K562 (cell line): ENCODE measurements at regions not wholly inside any gene's neighbourhood (a gene's known extent, or its start where the extent isn't known, plus 50 kb on each side); places are given as distances from the start of the nearest gene placed in this dataset.

Experiments
- ATAC-seq: fragments of 200-7000 bp; cut with Tn5 transposase; 3 replicates; pipeline ENCODE4 v1.9.1; 2020; ENCODE audit warnings: moderate library complexity
- BruUV-seq: library from RNA; stranded (reverse); fragments of 400-500 nt; replicated peaks from 2 replicates; lab custom pipeline; 2021; lab: Mats Ljungman, UMichigan
- CTCF ChIA-PET: fragments of 300-600 bp; formaldehyde crosslinking; extraction: SDS; loops from one replicate; lab custom pipeline; 2021; ENCODE audit warnings: low intra/inter-chr PET ratio; lab: Yijun Ruan, JAX
- POLR2A ChIA-PET: fragments of 300-600, 350-650 bp; sonication (Branson Sonifier 250); formaldehyde crosslinking; extraction: SDS; loops from one replicate; lab custom pipeline; 2021; ENCODE audit warnings: antibody characterized with exemption, inconsistent platforms; lab: Yijun Ruan, JAX
- DNase-seq, 4 experiments: peaks; one replicate each; pipeline versions ENCODE4 v3.0.0 to v3.0.0-alpha.2; 2011 to 2018; ENCODE audit warnings: low spot score in 3 of 4, mixed read lengths in 3 of 4; ENCODE audit errors: extremely low read depth in 1 of 4
- FAIRE-seq: peaks from 2 replicates; lab custom pipeline; 2011; peaks lifted over from hg19 to GRCh38; lab: Jason Lieb, UNC
- H2AFZ ChIP-seq: 2 replicates; pipeline ENCODE4 v1.6.0; 2011; ENCODE audit warnings: low read depth, low read length, control low read depth, inconsistent platforms
- H3K27ac ChIP-seq: fragments of 200-600 bp; 3 replicates; pipeline ENCODE4 v1.8.0; 2011; ENCODE audit warnings: low read depth, mild to moderate bottlenecking, control low read depth, inconsistent platforms, low read length, moderate library complexity, mixed read lengths; ENCODE audit errors: extremely low read depth
- H3K27me3 ChIP-seq, 2 experiments: fragments of 300-600 bp in 1 of 2; 2 replicates in 1 of 2; 3 replicates in 1 of 2; pipeline versions ENCODE4 v1.6.0 to v1.8.0; 2011; ENCODE audit warnings: inconsistent platforms in 2 of 2, low read length in 2 of 2, mild to moderate bottlenecking in 1 of 2, mixed read lengths in 1 of 2, moderate library complexity in 1 of 2; ENCODE audit not compliant: control insufficient read depth in 2 of 2, insufficient read depth in 2 of 2
- H3K36me3 ChIP-seq: fragments of 300-600 bp; 3 replicates; pipeline ENCODE4 v1.8.0; 2011; ENCODE audit warnings: mild to moderate bottlenecking, low read length, inconsistent platforms; ENCODE audit not compliant: control insufficient read depth, insufficient read depth
- H3K4me1 ChIP-seq, 2 experiments: fragments of 200-600 bp in 1 of 2; replicated peaks in 1 of 2; 2 replicates in 1 of 2; 3 replicates in 1 of 2; pipeline versions ENCODE4 v1.5.1 to v1.8.0; 2011; ENCODE audit warnings: inconsistent platforms in 2 of 2, low read length in 2 of 2, mild to moderate bottlenecking in 1 of 2, mixed read lengths in 1 of 2, moderate library complexity in 1 of 2; ENCODE audit not compliant: control insufficient read depth in 2 of 2, insufficient read depth in 2 of 2
- H3K4me2 ChIP-seq: 2 replicates; pipeline ENCODE4 v1.6.1; 2011; ENCODE audit warnings: low read length, control low read depth, inconsistent platforms, mixed read lengths; ENCODE audit not compliant: insufficient read depth
- H3K4me3 ChIP-seq: fragments of 200-600 bp; sonication (generic), shearing (Covaris generic); 2 replicates; pipeline ENCODE4 v1.5.1; 2016; ENCODE audit warnings: control low read depth, inconsistent platforms
- H3K79me2 ChIP-seq: fragments of 200-600 bp; 3 replicates; pipeline ENCODE4 v1.8.0; 2011; ENCODE audit warnings: low read length, inconsistent platforms; ENCODE audit not compliant: control insufficient read depth, insufficient read depth
- H3K9ac ChIP-seq, 2 experiments: 2 replicates each; pipeline versions ENCODE4 v1.6.0 to v1.6.1; 2011; ENCODE audit warnings: low read depth in 2 of 2, low read length in 2 of 2, control low read depth in 1 of 2, inconsistent platforms in 1 of 2, mild to moderate bottlenecking in 1 of 2, mixed read lengths in 1 of 2; ENCODE audit not compliant: insufficient read depth in 1 of 2
- H3K9me1 ChIP-seq: one replicate; pipeline ENCODE4 v1.6.0; 2011; ENCODE audit warnings: inconsistent platforms, mild to moderate bottlenecking, low read length, moderate library complexity; ENCODE audit not compliant: control insufficient read depth, insufficient read depth
- H3K9me3 ChIP-seq: replicated peaks from 2 replicates; pipeline ENCODE4 v1.5.1; 2011; ENCODE audit warnings: low read depth, low read length, inconsistent platforms; ENCODE audit not compliant: control insufficient read depth, insufficient read depth
- H4K20me1 ChIP-seq: replicated peaks from 2 replicates; pipeline ENCODE4 v1.6.1; 2011; ENCODE audit warnings: low read length, inconsistent platforms, mixed read lengths; ENCODE audit not compliant: control insufficient read depth, insufficient read depth
- CEBPG ChIP-seq, 3 experiments: fragments of 200-800 bp in 1 of 3; sonication (Bioruptor generic) in 1 of 3; sonication (generic) in 1 of 3; formaldehyde crosslinking in 1 of 3; IDR thresholded peaks in 2 of 3; conservative IDR thresholded peaks in 1 of 3; 2 replicates each; pipeline versions ENCODE4 v1.6.1 to v1.8.0; 2016 to 2022; ENCODE audit warnings: missing compliant biosample characterization in 2 of 3, missing genetic modification characterization in 2 of 3, mild to moderate bottlenecking in 1 of 3, missing genetic modification reagents in 1 of 3
- DACH1 ChIP-seq: fragments of 450-650 bp; IDR thresholded peaks from 2 replicates; pipeline ENCODE4 v1.6.1; 2018; ENCODE audit not compliant: partially characterized antibody
- FIP1L1 ChIP-seq: fragments of 200-400 bp; formaldehyde crosslinking; IDR thresholded peaks from 2 replicates; pipeline ENCODE4 v1.6.1; 2018; ENCODE audit warnings: mild to moderate bottlenecking, low read depth, low read length; ENCODE audit not compliant: poor library complexity, severe bottlenecking
- LCOR ChIP-seq: sonication (generic); formaldehyde crosslinking; IDR thresholded peaks from 2 replicates; pipeline ENCODE4 v1.8.0; 2022; ENCODE audit warnings: mild to moderate bottlenecking, missing genetic modification reagents
- RCOR1 ChIP-seq, 2 experiments: IDR thresholded peaks; 2 replicates each; pipeline ENCODE4 v1.6.1; 2012; ENCODE audit warnings: low read depth in 2 of 2, low read length in 2 of 2, borderline replicate concordance in 1 of 2, improper control_type of control experiment in 1 of 2
- SP2 ChIP-seq: IDR thresholded peaks from 2 replicates; pipeline ENCODE4 v1.6.1; 2011; ENCODE audit warnings: mild to moderate bottlenecking, low read depth, low read length, moderate library complexity; ENCODE audit not compliant: poor library complexity, severe bottlenecking; ENCODE audit errors: extremely low read depth
- TAL1 ChIP-seq: fragments of 450-650 bp; IDR thresholded peaks from 2 replicates; pipeline ENCODE4 v1.6.1; 2016; ENCODE audit warnings: mild to moderate bottlenecking
- TRIM28 ChIP-seq: fragments of 450-650 bp; IDR thresholded peaks from 2 replicates; pipeline ENCODE4 v1.6.1; 2017
- ZFP36 ChIP-seq: fragments of 150-350 bp; IDR thresholded peaks from 2 replicates; pipeline ENCODE4 v1.6.1; 2018; ENCODE audit warnings: low read length, low read depth; ENCODE audit not compliant: partially characterized antibody
- ZNF436 ChIP-seq: fragments of 250-450, 450-650 bp; sonication (Bioruptor Pico); formaldehyde crosslinking; IDR thresholded peaks from 2 replicates; pipeline ENCODE4 v1.7.0; 2020; ENCODE audit warnings: mild to moderate bottlenecking
- ZNF76 ChIP-seq: fragments of 250-450 bp; sonication (Bioruptor Pico); IDR thresholded peaks from 2 replicates; pipeline ENCODE4 v1.4.0; 2020; ENCODE audit warnings: mild to moderate bottlenecking, moderate library complexity, borderline replicate concordance
- WGBS: fragments of 100-300 bp; shearing (Covaris generic); methylation state at CpG from one replicate; pipeline ENCODE4 v1.1.6; 2016; ENCODE audit warnings: low coverage, mixed read lengths; ENCODE audit not compliant: insufficient coverage; ENCODE audit errors: missing lambda C conversion rate; 5-methylcytosine and 5-hydroxymethylcytosine counted together
- in situ Hi-C: fragments of 300-500 bp; cut with MboI; formaldehyde crosslinking; loops from 4 replicates; pipeline ENCODE4 v1.15.0; 2018; ENCODE audit warnings: inconsistent platforms, mixed read lengths
- intact Hi-C: fragments of 100-400 bp; cut with micrococcal nuclease; formaldehyde crosslinking; loops from 2 replicates; pipeline ENCODE4 v1.14.2; 2022
- TF ChIP-seq, protein P1 (sequence below): fragments of 450-650 bp; formaldehyde crosslinking; conservative IDR thresholded peaks from 2 replicates; pipeline ENCODE4 v1.4.0; 2022; ENCODE audit warnings: mild to moderate bottlenecking, missing genetic modification characterization
- TF ChIP-seq, protein P2 (sequence below): fragments of 450-650 bp; IDR thresholded peaks from 2 replicates; pipeline ENCODE4 v1.6.1; 2016; ENCODE audit warnings: missing biosample characterization, missing genetic modification characterization
- TF ChIP-seq, protein P3 (sequence below): fragments of 450-650 bp; conservative IDR thresholded peaks from 2 replicates; pipeline ENCODE4 v1.6.1; 2016; ENCODE audit warnings: missing genetic modification characterization, low read depth, mild to moderate bottlenecking, control low read depth, missing compliant biosample characterization
- TF ChIP-seq, protein P4 (sequence below): fragments of 450-650 bp; IDR thresholded peaks from 2 replicates; pipeline ENCODE4 v1.6.1; 2017; ENCODE audit warnings: antibody characterized with exemption, mild to moderate bottlenecking

DNA sequence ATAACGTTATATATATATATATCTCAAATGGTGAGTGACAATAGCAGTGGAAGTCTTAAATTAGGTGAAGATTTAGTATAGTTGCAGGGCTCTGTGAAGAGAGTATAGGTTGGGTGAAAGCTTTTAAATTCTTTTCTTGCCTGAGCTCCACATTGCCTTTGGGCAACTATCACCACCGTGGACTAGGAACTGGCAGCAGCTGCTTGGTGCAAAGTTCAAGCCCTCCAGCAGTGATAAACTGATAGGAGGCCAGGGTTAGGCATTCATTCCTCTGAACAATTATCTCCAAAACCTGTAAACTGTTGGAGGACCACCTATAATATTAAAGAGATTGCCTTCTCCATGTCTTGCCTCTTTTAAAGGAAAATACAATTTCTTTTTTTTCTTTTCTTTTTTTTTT is 91.2 kb upstream of the ATXN7L3B start:
- FAIRE-seq (no peak), DNase-seq (no peak), ATAC-seq (no peak)
- no peaks in the 10 kb centered on the region for H3K4me1 ChIP-seq
- H4K20me1 ChIP-seq = no peaks in the 10 kb centered on the region
- POLR2A ChIA-PET = interaction anchor here (0.5 kb wide), 1 partner anchor 54 kb away, joined by 3 read pairs; no protein-coding TSS in a partner anchor
- in situ Hi-C loops = no loop called here
- H3K27ac ChIP-seq = no peak overlapping the region
- H3K27me3 ChIP-seq = no peaks in the 10 kb centered on the region
- no peak overlapping the region for H2AFZ ChIP-seq
- CTCF ChIA-PET = no interaction called here
- no peaks in the 10 kb centered on the region for H3K36me3 ChIP-seq
- no peaks in the 10 kb centered on the region for H3K9me1 ChIP-seq
- WGBS = 6% methylated on average over 2 of the region's 2 CpGs
- no peaks in the 10 kb centered on the region for H3K79me2 ChIP-seq
- H3K4me2 ChIP-seq = no peak overlapping the region
- intact Hi-C loops = no loop called here
- H3K9ac ChIP-seq = no peak overlapping the region
- H3K9me3 ChIP-seq = no peaks in the 10 kb centered on the region
- no TSS peak for BruUV-seq
- H3K4me3 ChIP-seq = no peak overlapping the region
- no peak for TF ChIP-seq ZNF76
- no peak for TF ChIP-seq LCOR
- TF ChIP-seq TRIM28 = no peak
- no peak for TF ChIP-seq FIP1L1
- TF ChIP-seq, protein P1, sequence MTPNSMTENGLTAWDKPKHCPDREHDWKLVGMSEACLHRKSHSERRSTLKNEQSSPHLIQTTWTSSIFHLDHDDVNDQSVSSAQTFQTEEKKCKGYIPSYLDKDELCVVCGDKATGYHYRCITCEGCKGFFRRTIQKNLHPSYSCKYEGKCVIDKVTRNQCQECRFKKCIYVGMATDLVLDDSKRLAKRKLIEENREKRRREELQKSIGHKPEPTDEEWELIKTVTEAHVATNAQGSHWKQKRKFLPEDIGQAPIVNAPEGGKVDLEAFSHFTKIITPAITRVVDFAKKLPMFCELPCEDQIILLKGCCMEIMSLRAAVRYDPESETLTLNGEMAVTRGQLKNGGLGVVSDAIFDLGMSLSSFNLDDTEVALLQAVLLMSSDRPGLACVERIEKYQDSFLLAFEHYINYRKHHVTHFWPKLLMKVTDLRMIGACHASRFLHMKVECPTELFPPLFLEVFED (CRISPR knock-in tag) = no peak
- TF ChIP-seq DACH1 = no peak
- TF ChIP-seq RCOR1 (IDR thresholded peaks at IDR 0.05; ENCODE audit: borderline replicate concordance in 1 of 2, low read depth in 2 of 2, low read length in 2 of 2) = no peak
- TF ChIP-seq, protein P2, sequence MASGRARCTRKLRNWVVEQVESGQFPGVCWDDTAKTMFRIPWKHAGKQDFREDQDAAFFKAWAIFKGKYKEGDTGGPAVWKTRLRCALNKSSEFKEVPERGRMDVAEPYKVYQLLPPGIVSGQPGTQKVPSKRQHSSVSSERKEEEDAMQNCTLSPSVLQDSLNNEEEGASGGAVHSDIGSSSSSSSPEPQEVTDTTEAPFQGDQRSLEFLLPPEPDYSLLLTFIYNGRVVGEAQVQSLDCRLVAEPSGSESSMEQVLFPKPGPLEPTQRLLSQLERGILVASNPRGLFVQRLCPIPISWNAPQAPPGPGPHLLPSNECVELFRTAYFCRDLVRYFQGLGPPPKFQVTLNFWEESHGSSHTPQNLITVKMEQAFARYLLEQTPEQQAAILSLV (tag) = no peak
- TF ChIP-seq, protein P3, sequence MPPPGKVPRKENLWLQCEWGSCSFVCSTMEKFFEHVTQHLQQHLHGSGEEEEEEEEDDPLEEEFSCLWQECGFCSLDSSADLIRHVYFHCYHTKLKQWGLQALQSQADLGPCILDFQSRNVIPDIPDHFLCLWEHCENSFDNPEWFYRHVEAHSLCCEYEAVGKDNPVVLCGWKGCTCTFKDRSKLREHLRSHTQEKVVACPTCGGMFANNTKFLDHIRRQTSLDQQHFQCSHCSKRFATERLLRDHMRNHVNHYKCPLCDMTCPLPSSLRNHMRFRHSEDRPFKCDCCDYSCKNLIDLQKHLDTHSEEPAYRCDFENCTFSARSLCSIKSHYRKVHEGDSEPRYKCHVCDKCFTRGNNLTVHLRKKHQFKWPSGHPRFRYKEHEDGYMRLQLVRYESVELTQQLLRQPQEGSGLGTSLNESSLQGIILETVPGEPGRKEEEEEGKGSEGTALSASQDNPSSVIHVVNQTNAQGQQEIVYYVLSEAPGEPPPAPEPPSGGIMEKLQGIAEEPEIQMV (tag) = no peak
- no peak for TF ChIP-seq CEBPG (CRISPR knock-in tag; IDR thresholded peaks at IDR 0.05)
- no peak for TF ChIP-seq CEBPG (tag; conservative IDR thresholded peaks at IDR 0.05 in 1 of 2, IDR thresholded peaks at IDR 0.05 in 1 of 2)
- no peak for TF ChIP-seq ZNF436 (CRISPR knock-in tag)
- TF ChIP-seq SP2 = no peak
- no peak for TF ChIP-seq ZFP36
- TF ChIP-seq, protein P4, sequence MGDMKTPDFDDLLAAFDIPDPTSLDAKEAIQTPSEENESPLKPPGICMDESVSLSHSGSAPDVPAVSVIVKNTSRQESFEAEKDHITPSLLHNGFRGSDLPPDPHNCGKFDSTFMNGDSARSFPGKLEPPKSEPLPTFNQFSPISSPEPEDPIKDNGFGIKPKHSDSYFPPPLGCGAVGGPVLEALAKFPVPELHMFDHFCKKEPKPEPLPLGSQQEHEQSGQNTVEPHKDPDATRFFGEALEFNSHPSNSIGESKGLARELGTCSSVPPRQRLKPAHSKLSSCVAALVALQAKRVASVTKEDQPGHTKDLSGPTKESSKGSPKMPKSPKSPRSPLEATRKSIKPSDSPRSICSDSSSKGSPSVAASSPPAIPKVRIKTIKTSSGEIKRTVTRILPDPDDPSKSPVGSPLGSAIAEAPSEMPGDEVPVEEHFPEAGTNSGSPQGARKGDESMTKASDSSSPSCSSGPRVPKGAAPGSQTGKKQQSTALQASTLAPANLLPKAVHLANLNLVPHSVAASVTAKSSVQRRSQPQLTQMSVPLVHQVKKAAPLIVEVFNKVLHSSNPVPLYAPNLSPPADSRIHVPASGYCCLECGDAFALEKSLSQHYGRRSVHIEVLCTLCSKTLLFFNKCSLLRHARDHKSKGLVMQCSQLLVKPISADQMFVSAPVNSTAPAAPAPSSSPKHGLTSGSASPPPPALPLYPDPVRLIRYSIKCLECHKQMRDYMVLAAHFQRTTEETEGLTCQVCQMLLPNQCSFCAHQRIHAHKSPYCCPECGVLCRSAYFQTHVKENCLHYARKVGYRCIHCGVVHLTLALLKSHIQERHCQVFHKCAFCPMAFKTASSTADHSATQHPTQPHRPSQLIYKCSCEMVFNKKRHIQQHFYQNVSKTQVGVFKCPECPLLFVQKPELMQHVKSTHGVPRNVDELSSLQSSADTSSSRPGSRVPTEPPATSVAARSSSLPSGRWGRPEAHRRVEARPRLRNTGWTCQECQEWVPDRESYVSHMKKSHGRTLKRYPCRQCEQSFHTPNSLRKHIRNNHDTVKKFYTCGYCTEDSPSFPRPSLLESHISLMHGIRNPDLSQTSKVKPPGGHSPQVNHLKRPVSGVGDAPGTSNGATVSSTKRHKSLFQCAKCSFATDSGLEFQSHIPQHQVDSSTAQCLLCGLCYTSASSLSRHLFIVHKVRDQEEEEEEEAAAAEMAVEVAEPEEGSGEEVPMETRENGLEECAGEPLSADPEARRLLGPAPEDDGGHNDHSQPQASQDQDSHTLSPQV = no peak
- no peak for TF ChIP-seq TAL1
